HepG2 (cell line): ENCODE measurements at regions not wholly inside any gene's neighbourhood (a gene's known extent, or its start where the extent isn't known, plus 50 kb on each side); places are given as distances from the start of the nearest gene placed in this dataset.

Source experiments
- ATAC-seq: fragments of 200-7000 bp; cut with Tn5 transposase; 3 replicates; pipeline ENCODE4 v1.9.1; 2020; ENCODE audit warnings: mild to moderate bottlenecking, moderate library complexity
- BruUV-seq: library from RNA; stranded (reverse); fragments of 400-500 nt; replicated peaks from 2 replicates; lab custom pipeline; 2021; lab: Mats Ljungman, UMichigan
- CTCF ChIA-PET: fragments of 300-600 bp; formaldehyde crosslinking; extraction: SDS; loops from one replicate; lab custom pipeline; 2021; ENCODE audit warnings: low total read pairs, inconsistent platforms, low intra/inter-chr PET ratio; lab: Yijun Ruan, JAX
- POLR2A ChIA-PET: fragments of 350-600 bp; sonication (Branson Sonifier 250); formaldehyde crosslinking; loops from one replicate; lab custom pipeline; 2020; ENCODE audit warnings: antibody characterized with exemption, inconsistent platforms; lab: Yijun Ruan, JAX
- DNase-seq: peaks from one replicate; pipeline ENCODE4 v3.0.0-alpha.2; 2015; ENCODE audit warnings: low spot score
- FAIRE-seq: peaks from 3 replicates; lab custom pipeline; 2011; peaks lifted over from hg19 to GRCh38; lab: Jason Lieb, UNC
- H2AFZ ChIP-seq: one replicate; pipeline ENCODE4 v1.6.1; 2011; ENCODE audit warnings: low read length, inconsistent platforms
- H3K27ac ChIP-seq: fragments of 300-600 bp; 3 replicates; pipeline ENCODE4 v1.8.0; 2011; ENCODE audit warnings: mixed run types, mild to moderate bottlenecking, mixed read lengths, low read length, inconsistent platforms; ENCODE audit not compliant: insufficient read depth; ENCODE audit errors: extremely low read length
- H3K27me3 ChIP-seq, 2 experiments: fragments of 200-600 bp in 1 of 2; 2 replicates in 1 of 2; 3 replicates in 1 of 2; pipeline versions ENCODE4 v1.6.0 to v1.8.0; 2011; ENCODE audit warnings: low read length in 2 of 2, mild to moderate bottlenecking in 2 of 2, moderate library complexity in 2 of 2, inconsistent platforms in 1 of 2; ENCODE audit not compliant: insufficient read depth in 2 of 2, control insufficient read depth in 1 of 2
- H3K36me3 ChIP-seq, 2 experiments: fragments of 200-600 bp in 1 of 2; replicated peaks in 1 of 2; 2 replicates in 1 of 2; 3 replicates in 1 of 2; pipeline versions ENCODE4 v1.5.1 to v1.8.0; 2011; ENCODE audit warnings: low read length in 2 of 2, inconsistent platforms in 1 of 2; ENCODE audit not compliant: insufficient read depth in 2 of 2, control insufficient read depth in 1 of 2
- H3K4me1 ChIP-seq: 2 replicates; pipeline ENCODE4 v1.5.1; 2012; ENCODE audit warnings: low read length, inconsistent platforms; ENCODE audit not compliant: insufficient read depth
- H3K4me2 ChIP-seq: 2 replicates; pipeline ENCODE4 v1.6.0; 2011; ENCODE audit warnings: low read depth, low read length, inconsistent platforms
- H3K4me3 ChIP-seq, 3 experiments: fragments of 200-600 bp in 1 of 3; sonication (generic), shearing (Covaris generic) in 1 of 3; replicated peaks in 1 of 3; 2 replicates each; pipeline ENCODE4 v1.5.1; 2011 to 2016; ENCODE audit warnings: low read length in 3 of 3, inconsistent platforms in 2 of 3, low read depth in 2 of 3, mild to moderate bottlenecking in 2 of 3, control low read depth in 1 of 3, mixed read lengths in 1 of 3; ENCODE audit not compliant: insufficient read depth in 1 of 3
- H3K79me2 ChIP-seq: one replicate; pipeline ENCODE4 v1.6.1; 2011; ENCODE audit warnings: low read length, inconsistent platforms; ENCODE audit not compliant: insufficient read depth
- H3K9ac ChIP-seq: 2 replicates; pipeline ENCODE4 v1.6.0; 2011; ENCODE audit warnings: mild to moderate bottlenecking, low read depth, low read length, inconsistent platforms; ENCODE audit not compliant: insufficient read depth
- H3K9me3 ChIP-seq: 2 replicates; pipeline ENCODE4 v1.5.1; 2012; ENCODE audit warnings: mild to moderate bottlenecking, low read length
- H4K20me1 ChIP-seq: 2 replicates; pipeline ENCODE4 v1.6.0; 2011; ENCODE audit warnings: inconsistent platforms, mild to moderate bottlenecking, low read length, moderate library complexity; ENCODE audit not compliant: insufficient read depth
- ELF3 ChIP-seq: IDR thresholded peaks from 2 replicates; pipeline ENCODE4 v1.6.1; 2016; ENCODE audit warnings: missing genetic modification reagents, missing compliant biosample characterization
- GATA4 ChIP-seq: sonication (generic); IDR thresholded peaks from 2 replicates; pipeline ENCODE4 v1.6.1; 2016; ENCODE audit warnings: antibody characterized with exemption, low read depth, borderline replicate concordance
- HOXA3 ChIP-seq: sonication (generic); formaldehyde crosslinking; IDR thresholded peaks from 2 replicates; pipeline ENCODE4 v1.5.0; 2020; ENCODE audit warnings: missing genetic modification reagents
- MED13 ChIP-seq: sonication (generic); formaldehyde crosslinking; IDR thresholded peaks from 2 replicates; pipeline ENCODE4 v1.5.0; 2020; ENCODE audit warnings: missing genetic modification reagents
- RXRB ChIP-seq: IDR thresholded peaks from 2 replicates; pipeline ENCODE4 v1.6.1; 2016; ENCODE audit warnings: borderline replicate concordance, missing genetic modification reagents, missing compliant biosample characterization
- TEAD2 ChIP-seq: sonication (generic); formaldehyde crosslinking; IDR thresholded peaks from 2 replicates; pipeline ENCODE4 v1.9.0; 2021; ENCODE audit warnings: missing genetic modification reagents
- ZNF274 ChIP-seq: sonication (generic); formaldehyde crosslinking; IDR thresholded peaks from 2 replicates; pipeline ENCODE4 v1.5.1; 2020; ENCODE audit warnings: mild to moderate bottlenecking, missing genetic modification reagents
- ZNF552 ChIP-seq: sonication (generic); formaldehyde crosslinking; IDR thresholded peaks from 2 replicates; pipeline ENCODE4 v1.9.0; 2022; ENCODE audit warnings: missing genetic modification reagents, mild to moderate bottlenecking, borderline replicate concordance
- ZNF564 ChIP-seq: sonication (generic); formaldehyde crosslinking; IDR thresholded peaks from 2 replicates; pipeline ENCODE4 v1.8.1; 2023; ENCODE audit warnings: mild to moderate bottlenecking, missing genetic modification reagents
- ZNF7 ChIP-seq: IDR thresholded peaks from 2 replicates; pipeline ENCODE4 v1.6.1; 2016; ENCODE audit warnings: missing biosample characterization, missing genetic modification reagents
- ZNF891 ChIP-seq: sonication (generic); formaldehyde crosslinking; IDR thresholded peaks from 2 replicates; pipeline ENCODE4 v1.5.0; 2020; ENCODE audit warnings: mild to moderate bottlenecking, missing genetic modification reagents
- WGBS: methylation state at CpG from one replicate; pipeline ENCODE4 v1.1.6; 2017; ENCODE audit warnings: low lambda C conversion rate; 5-methylcytosine and 5-hydroxymethylcytosine counted together
- in situ Hi-C: cut with HindIII; loops from 2 replicates; pipeline ENCODE4 v1.10.0; 2017; ENCODE audit warnings: low pct_unique_long_range_greater_than_20kb; ENCODE audit not compliant: extremely low pct_ligation_motif_present
- intact Hi-C: fragments of 100-400 bp; cut with micrococcal nuclease; formaldehyde crosslinking; loops from one replicate; pipeline ENCODE4 v1.10.0; 2022; ENCODE audit not compliant: unreplicated experiment
- TF ChIP-seq, protein P1 (sequence below), 2 experiments: sonication (generic) in 1 of 2; formaldehyde crosslinking in 1 of 2; IDR thresholded peaks; 2 replicates each; pipeline versions ENCODE4 v1.4.0 to v1.6.1; 2016 to 2020; ENCODE audit warnings: borderline replicate concordance in 1 of 2, low read depth in 1 of 2, mild to moderate bottlenecking in 1 of 2, missing genetic modification reagents in 1 of 2
- TF ChIP-seq, protein P2 (sequence below): IDR thresholded peaks from 2 replicates; pipeline ENCODE4 v1.6.1; 2016; ENCODE audit warnings: low read depth, control low read depth
- TF ChIP-seq, protein P3 (sequence below): sonication (generic); formaldehyde crosslinking; IDR thresholded peaks from 2 replicates; pipeline ENCODE4 v1.5.1; 2020; ENCODE audit warnings: missing genetic modification reagents, mild to moderate bottlenecking, borderline replicate concordance
- TF ChIP-seq, protein P4 (sequence below): sonication (generic); formaldehyde crosslinking; IDR thresholded peaks from 2 replicates; pipeline ENCODE4 v1.4.0; 2020; ENCODE audit warnings: missing genetic modification reagents, low read depth, mild to moderate bottlenecking, borderline replicate concordance

DNA sequence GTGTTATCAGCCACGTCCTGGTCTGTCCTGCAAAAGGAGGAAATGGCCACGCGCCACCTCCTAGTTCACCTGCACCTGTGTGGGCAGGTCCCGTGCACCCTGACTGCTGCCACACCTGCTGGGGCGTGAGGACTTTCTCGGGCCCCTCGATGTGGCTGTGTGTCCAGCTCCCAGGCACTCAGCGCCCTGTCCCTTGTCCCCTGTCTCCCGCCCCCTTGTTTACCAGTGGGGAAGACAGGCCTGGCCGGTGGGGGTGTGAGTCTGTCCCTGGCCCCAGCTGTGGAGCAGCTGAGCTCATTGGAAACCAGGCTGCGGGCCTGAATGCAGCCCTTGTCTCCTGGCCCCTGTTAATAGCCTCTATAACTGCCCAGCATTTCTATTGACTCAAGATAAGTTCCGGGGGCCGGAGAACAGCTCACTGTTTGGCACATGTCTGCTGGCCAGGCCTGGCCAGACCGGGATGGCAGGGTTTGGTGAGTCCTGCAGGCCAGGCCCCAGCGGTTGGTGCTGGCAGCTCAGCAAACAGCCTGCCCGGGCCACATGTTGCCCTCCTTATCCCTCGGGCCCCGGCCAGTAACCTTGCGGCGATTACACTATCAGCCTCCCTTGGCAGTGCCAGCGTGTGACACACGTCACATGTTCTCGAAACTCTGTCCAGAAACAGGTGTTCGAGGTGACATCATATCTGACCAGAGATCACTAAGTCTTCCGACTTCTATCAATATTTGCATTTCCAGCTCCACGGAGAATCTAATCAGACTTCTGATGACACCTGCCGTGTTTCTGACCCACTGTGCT, 52.1 kb downstream of the FOXL3 start:
- H3K79me2 ChIP-seq: no peaks in the 10 kb centered on the region
- peak; percentile 66 for FAIRE-seq
- peak; percentile 74 for ATAC-seq
- TF ChIP-seq, protein P1, sequence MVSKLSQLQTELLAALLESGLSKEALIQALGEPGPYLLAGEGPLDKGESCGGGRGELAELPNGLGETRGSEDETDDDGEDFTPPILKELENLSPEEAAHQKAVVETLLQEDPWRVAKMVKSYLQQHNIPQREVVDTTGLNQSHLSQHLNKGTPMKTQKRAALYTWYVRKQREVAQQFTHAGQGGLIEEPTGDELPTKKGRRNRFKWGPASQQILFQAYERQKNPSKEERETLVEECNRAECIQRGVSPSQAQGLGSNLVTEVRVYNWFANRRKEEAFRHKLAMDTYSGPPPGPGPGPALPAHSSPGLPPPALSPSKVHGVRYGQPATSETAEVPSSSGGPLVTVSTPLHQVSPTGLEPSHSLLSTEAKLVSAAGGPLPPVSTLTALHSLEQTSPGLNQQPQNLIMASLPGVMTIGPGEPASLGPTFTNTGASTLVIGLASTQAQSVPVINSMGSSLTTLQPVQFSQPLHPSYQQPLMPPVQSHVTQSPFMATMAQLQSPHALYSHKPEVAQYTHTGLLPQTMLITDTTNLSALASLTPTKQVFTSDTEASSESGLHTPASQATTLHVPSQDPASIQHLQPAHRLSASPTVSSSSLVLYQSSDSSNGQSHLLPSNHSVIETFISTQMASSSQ (IDR thresholded peaks at IDR 0.05; ENCODE audit: low read depth): peak; percentile 58; the same call in 1 of the 2 replicates
- TF ChIP-seq, protein P1 (CRISPR knock-in tag; IDR thresholded peaks at IDR 0.05; ENCODE audit: borderline replicate concordance): peak; percentile 89
- no peak for TF ChIP-seq MED13 (CRISPR knock-in tag)
- no peak for TF ChIP-seq ELF3
- no peak for TF ChIP-seq TEAD2 (CRISPR knock-in tag)
- TF ChIP-seq ZNF552 (CRISPR knock-in tag): 0 out of 2 replicates have a peak, but pooled peaks have one; percentile 55
- TF ChIP-seq, protein P2, sequence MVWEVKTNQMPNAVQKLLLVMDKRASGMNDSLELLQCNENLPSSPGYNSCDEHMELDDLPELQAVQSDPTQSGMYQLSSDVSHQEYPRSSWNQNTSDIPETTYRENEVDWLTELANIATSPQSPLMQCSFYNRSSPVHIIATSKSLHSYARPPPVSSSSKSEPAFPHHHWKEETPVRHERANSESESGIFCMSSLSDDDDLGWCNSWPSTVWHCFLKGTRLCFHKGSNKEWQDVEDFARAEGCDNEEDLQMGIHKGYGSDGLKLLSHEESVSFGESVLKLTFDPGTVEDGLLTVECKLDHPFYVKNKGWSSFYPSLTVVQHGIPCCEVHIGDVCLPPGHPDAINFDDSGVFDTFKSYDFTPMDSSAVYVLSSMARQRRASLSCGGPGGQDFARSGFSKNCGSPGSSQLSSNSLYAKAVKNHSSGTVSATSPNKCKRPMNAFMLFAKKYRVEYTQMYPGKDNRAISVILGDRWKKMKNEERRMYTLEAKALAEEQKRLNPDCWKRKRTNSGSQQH (CRISPR knock-in tag): no peak
- TF ChIP-seq ZNF274 (CRISPR knock-in tag): no peak
- peak; percentile 67 for TF ChIP-seq HOXA3 (CRISPR knock-in tag)
- peak; percentile 79; the same call in 1 of the 2 replicates for TF ChIP-seq GATA4
- TF ChIP-seq, protein P3, sequence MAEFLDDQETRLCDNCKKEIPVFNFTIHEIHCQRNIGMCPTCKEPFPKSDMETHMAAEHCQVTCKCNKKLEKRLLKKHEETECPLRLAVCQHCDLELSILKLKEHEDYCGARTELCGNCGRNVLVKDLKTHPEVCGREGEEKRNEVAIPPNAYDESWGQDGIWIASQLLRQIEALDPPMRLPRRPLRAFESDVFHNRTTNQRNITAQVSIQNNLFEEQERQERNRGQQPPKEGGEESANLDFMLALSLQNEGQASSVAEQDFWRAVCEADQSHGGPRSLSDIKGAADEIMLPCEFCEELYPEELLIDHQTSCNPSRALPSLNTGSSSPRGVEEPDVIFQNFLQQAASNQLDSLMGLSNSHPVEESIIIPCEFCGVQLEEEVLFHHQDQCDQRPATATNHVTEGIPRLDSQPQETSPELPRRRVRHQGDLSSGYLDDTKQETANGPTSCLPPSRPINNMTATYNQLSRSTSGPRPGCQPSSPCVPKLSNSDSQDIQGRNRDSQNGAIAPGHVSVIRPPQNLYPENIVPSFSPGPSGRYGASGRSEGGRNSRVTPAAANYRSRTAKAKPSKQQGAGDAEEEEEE (CRISPR knock-in tag): no peak
- peak; percentile 44; the same call in 1 of the 2 replicates for TF ChIP-seq RXRB (CRISPR knock-in tag)
- no peak for TF ChIP-seq ZNF7 (CRISPR knock-in tag)
- TF ChIP-seq ZNF891 (CRISPR knock-in tag): 0 out of 2 replicates have a peak, but pooled peaks have one; percentile 20
- 0 out of 2 replicates have a peak, but pooled peaks have one; percentile 54 for TF ChIP-seq ZNF564
- TF ChIP-seq, protein P4, sequence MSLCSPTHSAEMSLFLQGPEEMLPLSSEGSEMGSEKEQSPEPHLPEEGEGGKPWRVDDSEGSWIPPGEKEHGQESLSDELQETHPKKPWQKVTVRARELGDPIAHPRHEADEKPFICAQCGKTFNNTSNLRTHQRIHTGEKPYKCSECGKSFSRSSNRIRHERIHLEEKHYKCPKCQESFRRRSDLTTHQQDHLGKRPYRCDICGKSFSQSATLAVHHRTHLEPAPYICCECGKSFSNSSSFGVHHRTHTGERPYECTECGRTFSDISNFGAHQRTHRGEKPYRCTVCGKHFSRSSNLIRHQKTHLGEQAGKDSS (CRISPR knock-in tag): no peak

More for the DNA sequence above, 52.1 kb downstream of the FOXL3 start:
- intact Hi-C loops: loop anchor here (2.0 kb wide), 1 partner anchor 31 kb away; no protein-coding TSS in a partner anchor
- Histone ChIP-seq H3K4me2 (peak overlapping the region; percentile 71), H3K9ac (peak overlapping the region; percentile 52), H2AFZ (no peak overlapping the region), H3K27me3 (peaks cover 0 to 34% of the 10 kb centered on the region in 2 experiments), H4K20me1 (no peaks in the 10 kb centered on the region), H3K4me1 (peaks cover 51% of the 10 kb centered on the region), H3K27ac (peak overlapping the region; percentile 39), H3K9me3 (no peaks in the 10 kb centered on the region), H3K36me3 (no peaks in the 10 kb centered on the region), H3K4me3 (peak overlapping the region in 2 of 3 experiments; percentile 10 to 57; a peak in 4 of 6 replicates)
- WGBS: 2% methylated on average over 12 of the region's 27 CpGs
- CTCF ChIA-PET: no interaction called here
- peak; percentile 90 for DNase-seq
- BruUV-seq: no TSS peak
- in situ Hi-C loops: no loop called here
- POLR2A ChIA-PET: interaction anchor here (0.7 to 2.9 kb wide), 9 partner anchors 9 to 390 kb away, joined by 3 to 17 read pairs (median 4); no protein-coding TSS in a partner anchor
